COLO668 (cell line): ENCODE measurements at regions not wholly inside any gene's neighbourhood (a gene's known extent, or its start where the extent isn't known, plus 50 kb on each side); places are given as distances from the start of the nearest gene placed in this dataset.

Source experiments
- DNase-seq: peaks from one replicate; lab custom pipeline; 2025; ENCODE audit not compliant: unreplicated experiment; lab: John Stamatoyannopoulos, UW

DNA sequence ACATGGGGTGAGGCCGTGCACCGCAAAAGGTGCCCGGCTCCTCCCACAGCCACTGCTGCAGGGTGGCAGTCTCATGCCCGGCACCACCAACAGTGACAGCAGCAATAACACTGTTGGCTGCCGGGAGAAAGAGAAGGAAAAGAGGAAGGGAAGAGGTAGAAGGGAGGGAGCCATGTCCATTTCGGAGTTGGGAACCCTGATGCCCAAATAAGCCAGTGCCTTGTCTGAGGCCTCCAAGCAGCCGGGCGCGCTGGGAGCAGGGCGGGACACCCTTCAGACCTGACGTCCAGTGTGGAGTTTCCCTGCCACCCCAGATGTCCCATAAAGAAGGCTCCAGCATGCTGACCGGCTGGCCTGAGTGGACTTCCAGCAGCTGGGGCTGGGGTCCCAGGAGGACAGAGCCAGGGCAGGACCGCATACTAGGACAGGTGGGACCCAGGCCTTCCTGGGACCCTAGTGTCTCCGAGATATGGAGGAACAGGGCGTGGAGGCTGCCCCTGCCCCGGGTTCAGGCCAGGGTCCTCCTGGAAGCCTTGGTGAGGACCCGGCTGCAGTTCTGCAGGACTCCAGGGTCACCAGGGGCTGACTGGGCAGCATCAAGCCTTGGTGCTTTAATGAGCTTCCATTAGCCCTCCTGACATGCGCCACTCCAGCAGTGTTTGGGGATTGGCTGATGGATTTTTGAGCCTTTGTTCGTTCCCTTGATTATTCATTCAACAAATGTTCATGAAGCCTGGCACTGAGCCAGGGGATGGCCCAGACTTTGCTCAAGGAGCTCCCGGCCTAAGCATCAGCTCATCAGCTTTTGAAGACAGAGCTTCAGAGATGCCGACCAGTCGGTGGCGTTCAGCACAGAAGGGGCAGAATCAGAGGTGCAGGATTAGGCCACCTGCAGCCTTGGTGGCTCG, 223.6 kb upstream of the CIBAR2 start:
- DNase-seq: peak; percentile 14

DNA sequence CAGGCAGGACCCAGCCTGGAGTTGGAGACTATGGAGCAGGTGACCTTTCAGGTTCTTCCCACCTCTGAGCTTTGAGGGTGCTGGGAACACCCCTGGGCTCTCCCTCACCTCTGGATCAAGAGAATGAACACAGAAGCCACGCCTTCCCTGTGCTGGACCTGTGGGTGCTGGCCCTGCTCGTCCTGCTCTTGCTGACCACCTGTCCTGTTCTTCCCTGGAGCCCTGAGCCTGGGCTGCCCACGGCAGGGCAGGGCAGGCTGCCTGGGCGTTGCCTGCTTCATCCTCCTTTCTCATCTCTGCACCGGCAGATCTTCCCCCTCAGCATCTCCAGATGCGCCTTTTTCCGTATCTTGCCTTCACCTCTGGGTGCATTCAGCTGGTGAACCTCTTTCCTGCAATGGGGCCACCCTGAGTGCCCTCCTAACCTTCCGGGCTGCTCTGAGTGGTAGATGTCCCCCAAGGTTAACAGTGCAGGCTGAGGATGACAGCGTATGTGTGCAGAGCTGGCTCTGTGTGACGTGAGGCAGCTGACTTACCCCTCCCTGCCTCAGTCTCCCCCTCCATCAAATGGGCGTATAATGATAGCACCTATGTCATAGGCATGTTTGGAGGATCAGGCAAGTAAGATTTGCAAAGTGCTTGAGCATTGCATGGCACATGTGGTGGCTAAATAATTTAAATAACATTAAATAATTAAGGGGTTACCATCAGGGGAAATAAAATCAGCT, 225.8 kb upstream of the CIBAR2 start:
- DNase-seq: no peak

DNA sequence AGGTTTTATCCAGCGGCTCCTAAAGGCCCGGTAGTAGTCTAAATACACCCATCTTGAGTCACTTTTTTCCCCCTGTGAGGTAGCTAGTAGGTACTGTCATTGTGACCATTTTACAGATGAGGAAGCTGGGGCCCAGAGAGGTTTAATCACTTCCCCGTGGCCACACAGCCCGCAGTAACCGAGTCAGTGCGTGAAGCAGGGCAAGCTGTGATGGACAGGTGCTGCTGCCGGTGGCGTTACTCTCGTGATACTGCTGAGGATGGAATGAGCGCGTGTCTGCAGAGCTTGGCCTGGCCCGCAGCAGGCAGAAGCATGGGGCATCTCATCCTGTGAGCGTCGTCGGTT, 226.3 kb upstream of the CIBAR2 start:
- no peak for DNase-seq

DNA sequence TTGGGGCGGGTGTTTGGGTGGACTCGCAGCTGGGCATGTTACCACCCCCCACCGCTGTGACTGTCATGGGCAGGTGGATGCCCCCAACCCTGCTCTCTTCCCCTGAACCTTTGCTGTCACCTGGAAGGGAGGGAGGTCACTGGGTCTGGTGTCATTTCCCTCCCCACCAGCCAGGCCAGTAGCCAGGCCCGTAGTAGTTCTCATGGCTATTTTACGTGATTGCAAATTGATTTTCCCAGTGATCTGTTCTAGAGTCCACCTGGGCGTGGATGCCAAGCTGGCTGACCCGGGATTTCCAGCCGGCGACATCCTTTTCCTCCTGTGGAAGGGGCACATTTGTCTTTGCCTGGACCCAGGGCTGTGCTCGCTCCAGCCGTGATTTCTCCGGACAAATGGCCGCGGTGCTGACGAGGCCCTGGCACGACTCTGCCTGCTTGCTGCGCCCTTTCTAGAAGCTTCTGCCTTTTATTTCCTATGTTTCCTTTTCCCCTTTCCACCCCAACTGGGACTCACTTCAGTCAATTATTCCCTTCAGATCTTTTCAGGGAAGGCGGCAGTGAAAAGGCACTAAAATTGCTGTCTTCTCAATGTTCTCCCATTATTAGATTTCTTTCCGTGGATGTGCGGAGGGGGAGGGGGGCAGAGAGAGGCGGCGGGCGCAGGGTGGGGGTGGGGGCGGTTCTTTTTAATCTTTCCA, 226.9 kb upstream of the CIBAR2 start:
- DNase-seq: no peak

DNA sequence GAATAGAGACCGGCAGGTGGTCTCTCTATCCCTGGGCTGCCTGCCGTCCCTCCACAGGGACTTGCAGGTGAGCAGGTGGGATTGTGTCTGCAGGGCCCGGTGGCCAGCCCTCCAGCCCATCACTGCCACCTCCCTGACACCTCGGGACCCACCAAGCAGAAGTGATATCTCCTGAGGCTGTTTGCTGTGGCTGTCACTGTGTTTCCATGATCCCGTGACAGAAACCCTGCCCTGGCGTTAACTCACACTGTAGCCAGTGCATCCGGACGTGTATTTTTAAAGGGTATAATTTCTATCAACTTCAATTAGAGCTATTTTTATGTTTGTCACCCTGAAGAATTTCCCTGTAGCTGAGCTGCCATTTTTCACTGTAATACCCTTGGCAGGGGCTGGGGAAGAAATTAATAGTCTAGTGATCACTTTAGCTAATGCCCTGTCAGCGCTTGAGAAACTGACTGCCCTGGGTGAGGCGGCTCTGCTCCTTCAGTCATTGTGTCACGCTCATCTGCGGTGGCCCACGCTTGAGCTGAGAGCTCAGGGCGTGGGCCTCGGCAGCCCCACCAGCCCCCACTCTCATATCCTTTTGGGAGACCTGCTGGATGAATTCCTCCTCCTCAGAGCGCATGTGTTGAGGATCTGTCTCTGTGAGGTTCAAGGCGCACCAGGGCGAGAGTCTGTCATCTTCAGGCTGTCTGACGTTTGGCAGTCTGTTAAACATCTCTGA, 229.9 kb upstream of the CIBAR2 start:
- no peak for DNase-seq

DNA sequence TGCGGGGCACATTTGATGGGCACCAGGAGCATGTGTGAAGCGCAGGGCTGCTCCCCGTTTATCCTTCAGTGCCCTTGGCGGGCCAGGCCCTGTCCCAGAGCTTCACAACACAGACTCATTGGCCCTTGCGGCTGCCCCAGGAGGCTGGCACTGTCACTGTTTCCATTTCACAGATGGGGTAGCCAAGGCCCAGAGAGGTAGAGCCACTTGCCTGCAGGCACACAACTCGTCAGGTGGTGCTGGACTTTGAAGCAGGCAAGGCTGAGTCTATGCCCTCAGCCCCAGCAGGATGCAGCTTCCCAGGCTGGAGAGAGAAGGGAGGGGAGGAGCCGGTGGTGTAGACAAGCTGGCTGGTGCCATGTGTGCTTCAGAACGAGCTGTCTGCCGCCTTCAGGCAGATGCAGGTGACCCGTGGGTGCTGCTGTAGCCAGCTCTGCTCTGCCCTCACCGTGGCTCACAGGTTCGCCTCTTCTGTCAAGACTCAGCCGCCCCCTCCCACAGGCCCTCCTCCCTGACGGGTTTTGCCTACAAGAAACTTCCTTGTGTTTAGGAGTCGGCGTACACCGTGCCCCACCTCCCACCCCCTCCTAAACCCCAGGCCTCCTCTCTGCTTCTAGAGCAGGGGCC, 232.3 kb upstream of the CIBAR2 start:
- DNase-seq: no peak

DNA sequence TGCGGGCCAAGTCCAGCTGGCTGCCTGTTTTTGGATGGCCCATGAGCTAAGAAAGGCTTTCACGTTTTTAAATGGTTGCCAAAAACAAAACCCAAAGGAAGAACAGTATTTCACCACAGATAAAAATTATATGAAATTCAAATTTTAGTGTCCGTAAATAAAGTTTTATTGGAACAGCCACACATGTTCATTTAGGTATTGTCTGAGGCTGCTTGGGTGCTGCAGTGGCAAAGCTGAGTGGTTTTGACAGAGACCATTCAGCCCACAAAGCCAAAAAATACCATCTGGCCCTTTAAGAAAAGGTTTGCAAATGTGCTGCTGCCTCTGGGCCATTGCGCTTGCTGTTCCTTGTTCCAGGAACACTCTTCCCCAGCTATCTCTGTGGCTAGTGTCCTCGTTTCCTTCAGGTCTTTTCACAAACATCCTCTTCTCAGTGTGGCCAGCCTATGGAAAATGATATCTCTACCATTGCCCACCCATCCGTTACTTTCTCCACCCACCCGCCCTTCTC, 232.9 kb upstream of the CIBAR2 start:
- no peak for DNase-seq

DNA sequence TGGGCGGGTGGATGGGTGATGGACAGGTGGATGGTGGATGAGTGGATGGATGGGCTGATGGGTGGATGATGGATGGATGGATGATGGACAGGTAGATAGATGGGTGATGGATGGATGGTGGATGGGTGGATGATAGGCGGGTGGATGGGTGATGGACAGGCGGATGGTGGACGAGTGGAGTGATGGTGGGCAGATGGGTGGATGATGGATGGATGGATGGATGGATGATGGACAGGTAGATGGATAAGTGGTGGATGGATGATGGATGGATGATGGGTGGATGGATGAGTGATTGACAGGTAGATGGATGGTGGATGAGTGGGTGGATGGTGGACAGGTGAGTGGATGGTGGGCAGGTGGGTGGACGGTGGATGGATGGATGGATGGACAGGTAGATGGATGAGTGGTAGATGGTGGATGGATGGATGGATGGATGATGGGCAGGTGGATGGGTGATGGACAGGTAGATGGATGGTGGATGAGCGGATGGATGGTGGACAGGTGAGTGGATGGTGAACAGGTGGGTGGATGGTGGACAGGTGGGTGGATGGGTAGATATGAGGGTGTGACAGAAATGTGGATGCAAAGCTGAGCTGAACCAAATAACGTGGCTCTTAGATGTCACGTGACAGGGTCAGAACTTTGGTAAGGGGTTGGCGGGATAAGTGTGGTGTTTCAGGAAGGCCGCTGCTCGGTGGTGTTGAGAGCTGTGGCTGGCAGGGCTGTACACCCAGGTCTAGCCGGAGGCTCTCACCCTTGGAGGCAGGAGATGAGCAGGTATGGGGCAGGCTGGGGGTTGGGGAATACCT, 234.3 kb upstream of the CIBAR2 start:
- DNase-seq: no peak

DNA sequence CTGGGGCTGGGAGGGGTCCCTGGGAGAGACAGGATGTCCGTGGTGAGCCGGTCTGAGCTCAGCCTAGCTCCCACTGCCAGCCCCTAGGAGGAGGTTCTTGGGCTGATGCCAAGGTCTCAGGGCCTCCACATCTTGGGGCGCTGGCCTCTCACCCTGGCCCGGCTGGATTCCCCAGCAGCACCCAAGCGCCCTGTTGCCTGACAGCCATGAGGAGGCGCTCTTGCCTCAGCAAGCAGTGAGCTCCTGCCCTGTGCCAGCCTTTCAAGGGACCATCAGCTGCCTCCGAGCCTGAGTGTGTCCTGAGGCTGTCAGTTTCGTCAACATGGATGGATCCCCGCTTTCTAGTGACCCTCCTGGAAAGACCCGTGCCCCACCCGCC, 234.9 kb upstream of the CIBAR2 start:
- DNase-seq: peak; percentile 60

DNA sequence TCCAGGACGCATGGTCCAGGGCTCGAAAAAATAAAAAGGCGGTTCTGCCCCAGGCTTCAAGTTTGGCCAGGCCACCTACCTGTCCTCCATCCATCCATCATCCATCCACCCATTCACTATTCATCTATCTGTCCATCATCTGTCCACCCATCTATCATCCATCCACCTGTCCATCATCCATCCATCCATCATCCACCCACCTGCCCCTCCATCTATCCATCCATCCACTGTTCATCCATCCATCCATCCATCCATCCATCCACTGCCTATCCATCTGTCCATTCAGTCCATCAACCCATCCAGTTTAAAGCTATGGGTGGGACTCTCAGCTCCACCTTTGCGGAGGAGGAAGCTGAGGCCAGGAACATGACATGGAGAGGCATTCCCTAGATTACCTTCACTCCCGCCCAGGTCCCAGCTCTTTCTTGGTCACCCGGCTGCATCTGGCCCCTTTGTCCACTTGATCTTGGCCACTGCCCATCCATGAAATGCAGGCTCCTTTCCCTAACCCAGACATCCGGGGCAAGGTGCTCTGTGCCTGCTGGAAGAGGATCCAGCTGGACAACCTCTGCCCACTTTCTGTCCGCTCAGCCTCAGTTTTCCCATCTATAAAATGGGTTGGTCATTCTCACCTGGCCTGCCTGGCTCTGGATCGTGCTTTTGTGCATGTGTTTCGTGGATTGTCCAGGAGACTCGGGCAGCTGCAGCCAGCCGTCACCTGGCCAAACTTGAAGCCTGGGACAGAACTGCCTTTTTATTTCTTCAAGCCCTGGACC, 236.0 kb upstream of the CIBAR2 start:
- DNase-seq: no peak

DNA sequence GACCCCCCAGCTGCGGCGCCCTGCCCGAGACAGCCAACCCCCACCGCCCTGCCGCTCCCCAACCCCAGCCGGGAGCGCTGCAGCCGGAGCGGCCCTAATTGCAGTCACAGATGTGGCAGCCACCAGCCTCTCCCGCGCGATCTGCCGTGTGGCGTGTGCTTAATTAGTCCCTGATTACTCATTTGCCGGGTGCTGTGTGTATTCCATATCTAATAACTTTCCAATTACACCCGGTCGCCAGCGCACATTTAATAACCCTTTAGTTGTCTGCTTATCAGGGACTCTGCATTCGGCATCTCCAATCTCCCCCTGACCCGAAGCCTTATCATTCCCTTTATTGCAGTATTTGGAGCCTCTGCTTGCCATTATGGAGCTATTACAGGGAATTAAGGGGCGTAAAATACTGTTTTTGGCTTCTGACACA, 236.7 kb upstream of the CIBAR2 start:
- no peak for DNase-seq

DNA sequence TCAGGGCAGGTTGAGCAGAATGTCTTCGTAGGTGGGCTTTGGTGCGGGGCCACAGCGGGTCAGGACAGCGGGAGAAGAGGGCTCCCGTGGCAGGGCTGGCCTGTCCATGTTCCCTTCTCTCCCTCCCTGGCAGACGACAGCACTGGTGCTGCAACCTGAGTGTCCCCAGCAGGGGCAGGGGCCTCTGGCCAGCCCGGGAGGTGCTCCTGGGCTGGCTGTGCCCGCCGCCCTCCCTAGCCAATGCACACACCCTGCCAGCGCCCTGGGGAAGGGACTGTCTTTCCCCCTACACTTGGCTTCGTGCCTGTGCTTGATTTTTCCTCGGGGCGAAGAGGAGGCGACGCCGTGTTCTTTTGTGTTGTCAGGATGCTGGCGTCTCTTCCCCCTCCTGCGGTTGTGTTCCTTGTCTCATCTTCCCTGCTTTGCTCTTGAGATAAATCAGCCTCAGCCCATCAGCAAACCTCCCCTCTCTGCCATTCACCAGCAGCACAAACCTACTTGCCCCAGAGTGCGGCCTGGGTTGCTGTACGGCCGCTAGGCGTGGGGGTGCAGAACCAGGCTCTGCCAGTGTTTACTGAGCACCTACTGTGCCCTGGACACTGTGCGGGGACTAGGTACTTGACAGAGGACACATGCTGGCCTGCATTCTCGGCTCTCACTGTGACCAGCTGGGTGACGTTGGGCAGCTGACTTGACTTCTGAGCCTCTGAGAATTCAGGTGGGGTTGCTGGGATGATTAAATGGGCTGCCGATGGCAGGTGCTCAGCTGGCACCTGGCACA, 237.3 kb upstream of the CIBAR2 start:
- DNase-seq: no peak

DNA sequence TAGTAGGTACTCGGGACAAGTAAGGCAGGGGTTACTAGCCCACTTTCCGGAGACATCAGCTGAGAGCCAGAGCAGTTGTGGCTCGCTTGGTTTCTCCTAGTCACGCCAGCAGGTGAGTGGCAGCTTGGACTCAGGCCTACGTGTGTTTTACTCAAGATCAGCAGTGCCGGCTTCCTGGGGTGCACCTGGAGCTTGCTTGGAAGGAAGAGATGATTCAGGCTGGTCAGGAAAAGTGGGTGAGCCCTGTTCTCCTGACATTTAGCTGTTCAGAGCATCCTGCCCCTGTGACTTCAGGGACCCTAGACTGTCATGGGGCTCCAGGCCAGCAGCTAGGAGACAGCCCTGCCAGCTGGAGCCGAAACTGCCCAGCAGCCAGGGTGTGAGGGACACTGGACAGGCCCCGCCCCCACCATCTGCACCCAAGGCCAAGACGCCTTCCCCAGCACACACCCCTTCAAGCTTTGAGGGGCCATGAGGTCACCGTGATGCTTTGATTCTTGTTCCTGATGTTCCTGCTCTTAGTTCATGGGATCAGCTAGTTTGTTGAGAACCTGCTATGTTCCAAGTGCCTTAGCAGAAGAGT, 238.0 kb upstream of the CIBAR2 start:
- no peak for DNase-seq

DNA sequence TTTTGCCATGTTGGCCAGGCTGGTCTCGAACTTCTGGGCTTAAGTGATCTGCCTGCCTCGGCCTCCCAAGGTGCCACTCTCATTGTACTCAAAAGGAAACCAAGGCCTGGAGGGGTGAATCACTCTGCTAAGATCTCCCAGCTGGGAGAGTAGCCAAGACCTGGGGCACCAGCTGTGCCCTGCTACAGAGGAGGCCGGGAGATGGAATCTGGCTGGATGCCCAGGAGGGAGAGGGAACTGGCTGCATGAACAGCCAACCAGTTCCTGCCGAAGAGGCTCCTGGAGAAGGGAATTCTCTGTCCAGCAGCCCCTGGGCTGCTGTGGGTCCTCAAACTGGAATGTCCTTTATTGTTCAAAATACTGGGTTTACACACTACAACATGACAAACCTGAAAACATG, 238.7 kb upstream of the CIBAR2 start:
- peak; percentile 83 for DNase-seq

DNA sequence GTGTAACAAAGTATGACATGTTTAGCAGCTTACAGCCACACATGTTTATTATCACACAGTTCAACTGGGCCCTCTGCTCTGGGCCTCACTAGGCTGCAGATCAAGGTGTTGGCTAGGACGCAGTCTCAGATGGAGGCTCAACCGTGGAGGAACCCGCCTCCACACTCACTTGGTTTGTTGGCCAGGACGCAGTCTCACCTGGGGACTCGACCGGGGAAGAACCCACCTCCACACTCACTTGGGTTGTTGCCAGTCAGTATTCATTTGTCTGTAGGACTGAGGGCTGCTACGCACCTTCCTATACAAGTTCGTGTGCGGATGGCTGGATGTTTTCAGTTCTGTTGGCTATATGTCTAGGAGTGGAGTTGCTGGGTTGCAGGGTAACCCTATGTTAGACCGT, 240.7 kb upstream of the CIBAR2 start:
- no peak for DNase-seq

DNA sequence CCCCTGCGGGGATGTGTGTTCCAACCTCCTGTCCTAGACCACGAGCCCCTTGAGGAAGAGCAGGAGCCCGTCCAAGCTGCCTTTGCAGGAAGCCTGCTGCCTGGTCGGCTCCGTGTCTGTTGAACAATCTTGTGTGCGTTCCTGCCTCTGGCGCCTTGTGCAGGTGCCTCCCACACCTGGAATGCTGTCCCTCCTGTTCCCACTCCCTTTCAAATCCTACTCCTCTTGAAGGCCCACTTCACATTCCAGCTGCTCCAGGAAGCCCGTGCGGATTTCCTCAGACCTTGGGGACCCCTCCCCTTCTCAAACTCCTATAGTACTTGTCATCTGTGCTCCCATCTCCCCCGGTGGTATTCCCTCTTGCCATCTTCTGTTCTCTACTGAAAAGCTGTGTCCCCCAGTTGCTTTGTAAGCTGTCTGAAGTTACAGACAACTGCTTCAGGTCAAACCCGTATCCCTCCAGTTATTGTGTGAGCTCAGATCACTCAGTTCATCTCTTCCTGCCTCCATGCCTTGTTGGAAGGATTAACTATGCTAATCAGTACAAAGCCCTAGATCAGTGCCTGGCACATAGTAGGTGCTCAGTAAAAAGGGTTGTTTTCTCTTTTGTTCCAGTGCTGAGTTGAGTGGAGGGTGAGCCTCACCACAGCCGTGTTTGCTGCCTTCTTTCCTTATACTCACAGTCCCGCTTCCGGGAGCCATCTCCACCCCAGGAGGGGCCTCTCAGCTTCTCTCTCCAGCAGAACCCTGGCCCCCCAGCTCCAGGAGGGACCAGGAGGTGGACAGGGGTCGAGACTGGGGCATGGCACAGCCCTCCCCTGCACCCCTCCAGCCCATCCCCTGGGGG, 241.8 kb upstream of the CIBAR2 start:
- DNase-seq: peak; percentile 21
